Skeletal muscle cell (primary cell): ENCODE measurements at regions not wholly inside any gene's neighbourhood (a gene's known extent, or its start where the extent isn't known, plus 50 kb on each side); places are given as distances from the start of the nearest gene placed in this dataset.
"Not testable (repeated sequence)": the region's sequence is repeated elsewhere in the genome, so short reads cannot be mapped to it uniquely, and the experiment has no call there.

Experiments used
- DNase-seq: peaks from one replicate; pipeline ENCODE4 v3.0.0-alpha.2; 2010; ENCODE audit warnings: low read depth
- H3K4me3 ChIP-seq: 2 replicates; pipeline ENCODE4 v1.5.1; 2011; ENCODE audit warnings: low read depth, mild to moderate bottlenecking, control low read depth, low read length, moderate library complexity

GRCh38 chr5:101035425-101035824 is 132.3 kb upstream of the ST8SIA4 start:
- no peak for DNase-seq
- no peak overlapping the region for H3K4me3 ChIP-seq

- DNase-seq = no peak
- H3K4me3 ChIP-seq = no peak overlapping the region
These were observed 121.2 kb upstream of the ST8SIA4 start for GRCh38 chr5:101024299-101024698.

- no peak for DNase-seq
- no peak overlapping the region for H3K4me3 ChIP-seq
These were observed 115.2 kb upstream of the ST8SIA4 start for GRCh38 chr5:101018299-101018698.

- DNase-seq = no peak
- no peak overlapping the region for H3K4me3 ChIP-seq
These were observed 109.8 kb upstream of the ST8SIA4 start for GRCh38 chr5:101012880-101013279.

GRCh38 chr5:101009758-101010519 is 106.9 kb upstream of the ST8SIA4 start:
- no peak overlapping the region for H3K4me3 ChIP-seq
- DNase-seq = no peak

GRCh38 chr5:100992354-100992753 is 89.3 kb upstream of the ST8SIA4 start:
- DNase-seq = no peak

DNA sequence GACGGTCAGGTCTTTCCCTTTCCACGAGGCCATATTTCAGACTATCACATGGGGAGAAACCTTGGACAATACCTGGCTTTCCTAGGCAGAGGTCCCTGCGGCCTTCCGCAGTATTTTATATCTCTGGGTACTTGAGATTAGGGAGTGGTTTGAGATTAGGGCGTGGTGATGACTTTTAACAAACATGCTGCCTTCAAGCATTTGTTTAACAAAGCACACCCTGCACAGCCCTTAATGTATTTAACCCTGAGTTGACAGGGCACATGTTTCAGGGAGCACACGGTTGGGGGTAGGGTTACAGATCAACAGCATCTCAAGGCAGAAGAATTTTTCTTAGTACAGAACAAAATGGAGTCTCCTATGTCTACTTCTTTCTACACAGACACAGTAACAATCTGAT is 80.5 kb upstream of the ST8SIA4 start:
- not testable (repeated sequence) for DNase-seq

More at GRCh38 chr5:100992354-100992753, 89.3 kb upstream of the ST8SIA4 start:
- H3K4me3 ChIP-seq = no peak overlapping the region

GRCh38 chr5:100974082-100974481 is 71.0 kb upstream of the ST8SIA4 start:
- no peak for DNase-seq
- no peak overlapping the region for H3K4me3 ChIP-seq

More for the DNA sequence above, 80.5 kb upstream of the ST8SIA4 start:
- not testable (repeated sequence) for H3K4me3 ChIP-seq

DNA sequence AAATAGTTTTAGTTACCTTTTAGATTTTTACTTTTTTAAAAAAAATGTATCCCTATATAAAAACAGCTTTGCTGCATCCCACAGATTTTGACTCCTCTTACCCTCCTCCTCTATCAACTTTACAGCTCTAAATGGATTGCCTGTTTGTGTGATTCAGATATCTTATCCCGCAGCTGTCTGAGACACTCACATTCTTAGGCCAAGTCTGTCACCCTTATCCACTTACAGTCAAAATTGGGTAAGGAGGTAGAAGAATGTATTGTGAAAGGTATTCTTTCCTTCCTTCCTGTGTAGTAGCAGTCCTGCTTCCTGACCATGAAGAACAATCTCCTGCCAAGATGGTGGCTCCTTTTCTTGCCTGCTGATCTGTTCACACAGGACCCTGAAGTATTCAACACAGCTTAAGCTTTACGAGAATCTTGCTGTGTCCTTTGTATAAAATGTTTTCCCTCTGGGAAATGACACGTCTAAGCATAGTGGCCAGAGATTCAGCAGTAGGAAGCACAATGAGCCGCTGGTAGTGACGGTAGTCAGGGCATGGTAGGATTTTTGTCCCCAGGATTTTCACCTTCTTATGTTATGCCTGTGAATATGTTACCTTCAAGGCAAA is 67.7 kb upstream of the ST8SIA4 start:
- DNase-seq = no peak
- no peak overlapping the region for H3K4me3 ChIP-seq

DNA sequence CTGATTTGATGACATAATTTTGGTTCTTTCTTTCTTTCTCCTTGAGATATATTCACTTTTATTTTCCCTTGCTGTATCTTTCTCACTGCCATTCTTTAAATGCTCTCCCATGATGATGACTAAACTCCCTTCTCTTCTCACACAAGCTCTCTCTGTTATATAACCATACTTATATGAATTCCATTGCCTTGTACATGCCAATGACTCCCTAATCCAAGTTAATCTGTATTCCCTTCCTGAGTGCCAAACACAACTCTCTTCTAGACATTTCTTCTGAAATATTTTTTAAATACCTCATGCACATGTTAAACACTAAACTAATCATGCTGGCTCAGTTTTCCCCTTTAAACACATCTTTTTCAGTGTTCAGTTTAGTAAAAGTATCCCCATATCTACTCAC is 62.2 kb upstream of the ST8SIA4 start:
- DNase-seq = no peak
- no peak overlapping the region for H3K4me3 ChIP-seq
